Adrenal gland (tissue), 5 donors: ENCODE measurements at regions not wholly inside any gene's neighbourhood (a gene's known extent, or its start where the extent isn't known, plus 50 kb on each side); places are given as distances from the start of the nearest gene placed in this dataset.

Source experiments
- POLR2A ChIP-seq, 2 donors: fragments of 450-650 bp; IDR thresholded peaks; one replicate each; pipeline ENCODE4 v1.6.1; 2017; ENCODE audit warnings: antibody characterized with exemption in 2 of 2, mild to moderate bottlenecking in 2 of 2, moderate library complexity in 1 of 2
- TF ChIP-seq, protein P1 (sequence below), 6 experiments: fragments of 450-650 bp in 4 of 6; fragments of 200-600 bp in 2 of 6; sonication (generic) in 1 of 6; IDR thresholded peaks; 1 replicate in 5 of 6; 2 replicates in 1 of 6; pipeline versions ENCODE4 v1.5.1 to v1.8.0; 2016 to 2021; ENCODE audit warnings: antibody characterized with exemption in 6 of 6, mild to moderate bottlenecking in 2 of 6, moderate library complexity in 1 of 6
- donor health status: DM: no; HTN: no; CAD: no.

DNA sequence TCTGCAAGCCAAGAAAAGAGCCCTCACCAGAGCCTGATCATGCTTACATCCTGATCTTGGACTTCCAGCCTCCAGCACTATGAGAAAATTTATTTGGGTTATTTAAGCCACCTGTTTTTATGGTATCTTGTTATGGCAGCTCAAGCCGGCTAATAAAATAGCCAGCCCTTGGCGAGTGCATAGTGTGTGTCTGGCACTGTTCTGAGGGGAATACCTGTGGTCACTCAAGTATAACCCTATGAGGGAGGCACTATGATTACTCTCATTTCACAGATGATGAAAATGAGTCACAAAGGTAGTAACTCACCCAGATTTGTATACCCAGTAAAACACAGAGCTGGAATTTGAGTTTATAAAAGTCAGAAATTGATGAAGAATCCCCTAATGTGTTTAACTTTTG is 556.9 kb upstream of the SETBP1 start:
- TF ChIP-seq, protein P1, sequence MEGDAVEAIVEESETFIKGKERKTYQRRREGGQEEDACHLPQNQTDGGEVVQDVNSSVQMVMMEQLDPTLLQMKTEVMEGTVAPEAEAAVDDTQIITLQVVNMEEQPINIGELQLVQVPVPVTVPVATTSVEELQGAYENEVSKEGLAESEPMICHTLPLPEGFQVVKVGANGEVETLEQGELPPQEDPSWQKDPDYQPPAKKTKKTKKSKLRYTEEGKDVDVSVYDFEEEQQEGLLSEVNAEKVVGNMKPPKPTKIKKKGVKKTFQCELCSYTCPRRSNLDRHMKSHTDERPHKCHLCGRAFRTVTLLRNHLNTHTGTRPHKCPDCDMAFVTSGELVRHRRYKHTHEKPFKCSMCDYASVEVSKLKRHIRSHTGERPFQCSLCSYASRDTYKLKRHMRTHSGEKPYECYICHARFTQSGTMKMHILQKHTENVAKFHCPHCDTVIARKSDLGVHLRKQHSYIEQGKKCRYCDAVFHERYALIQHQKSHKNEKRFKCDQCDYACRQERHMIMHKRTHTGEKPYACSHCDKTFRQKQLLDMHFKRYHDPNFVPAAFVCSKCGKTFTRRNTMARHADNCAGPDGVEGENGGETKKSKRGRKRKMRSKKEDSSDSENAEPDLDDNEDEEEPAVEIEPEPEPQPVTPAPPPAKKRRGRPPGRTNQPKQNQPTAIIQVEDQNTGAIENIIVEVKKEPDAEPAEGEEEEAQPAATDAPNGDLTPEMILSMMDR (IDR thresholded peaks at IDR 0.05): no peak
- no peak for TF ChIP-seq POLR2A (IDR thresholded peaks at IDR 0.05)
